ENCODE measurements at regions not wholly inside any gene's neighbourhood (a gene's known extent, or its start where the extent isn't known, plus 50 kb on each side); places are given as distances from the start of the nearest gene placed in this dataset.

GRCh38 chr2:2738276-2738675 is 407.2 kb upstream of the MYT1L start:
- H3K36me3 ChIP-seq (ENCODE audit: control insufficient read depth in 4 of 4, insufficient read depth in 3 of 4, low read depth in 1 of 4, low read length in 3 of 4), result no peaks in the 10 kb centered on the region
- no peak overlapping the region for H3K9ac ChIP-seq (ENCODE audit: low read depth in 1 of 2, low read length in 2 of 2)
- 82% methylated on average over 11 of the region's 11 CpGs for WGBS
- no peak for TF ChIP-seq FOXA1 (IDR thresholded peaks at IDR 0.05)
- no peak for TF ChIP-seq ZBTB33 (IDR thresholded peaks at IDR 0.05)
- TF ChIP-seq FOXA2 (IDR thresholded peaks at IDR 0.05), result no peak
- no peak for TF ChIP-seq MAX (IDR thresholded peaks at IDR 0.05)
- TF ChIP-seq RAD21 (IDR thresholded peaks at IDR 0.05), result no peak
- no peaks in the 10 kb centered on the region for H3K4me1 ChIP-seq (ENCODE audit: control insufficient read depth in 4 of 4, insufficient read depth in 4 of 4, low read length in 3 of 4)
- H3K27ac ChIP-seq (ENCODE audit: low read depth in 1 of 2, low read length in 2 of 2), result no peak overlapping the region
- no peaks in the 10 kb centered on the region for H3K27me3 ChIP-seq (ENCODE audit: control insufficient read depth in 4 of 4, insufficient read depth in 4 of 4, low read length in 3 of 4)
- H3K9me3 ChIP-seq (ENCODE audit: control insufficient read depth in 4 of 4, low read length in 3 of 4), result no peaks in the 10 kb centered on the region
- DNase-seq (ENCODE audit: low spot score), result no peak
- no peak overlapping the region for H3K4me3 ChIP-seq (ENCODE audit: low read depth in 1 of 3, low read length in 3 of 3)

- Histone ChIP-seq H3K4me3 (ENCODE audit: low read depth in 1 of 3, low read length in 3 of 3) (no peak overlapping the region), H3K27me3 (ENCODE audit: control insufficient read depth in 4 of 4, insufficient read depth in 4 of 4, low read length in 3 of 4) (no peaks in the 10 kb centered on the region), H3K4me1 (ENCODE audit: control insufficient read depth in 4 of 4, insufficient read depth in 4 of 4, low read length in 3 of 4) (no peaks in the 10 kb centered on the region), H3K36me3 (ENCODE audit: control insufficient read depth in 4 of 4, insufficient read depth in 3 of 4, low read depth in 1 of 4, low read length in 3 of 4) (no peaks in the 10 kb centered on the region), H3K9me3 (ENCODE audit: control insufficient read depth in 4 of 4, low read length in 3 of 4) (no peaks in the 10 kb centered on the region), H3K9ac (ENCODE audit: low read depth in 1 of 2, low read length in 2 of 2) (no peak overlapping the region), H3K27ac (ENCODE audit: low read depth in 1 of 2, low read length in 2 of 2) (no peak overlapping the region)
- WGBS, result 74% methylated on average over 7 of the region's 7 CpGs
- TF ChIP-seq GABPA (IDR thresholded peaks at IDR 0.05 in 1 of 2, conservative IDR thresholded peaks at IDR 0.05 in 1 of 2) (no peak), RXRA (IDR thresholded peaks at IDR 0.05) (no peak), MAX (IDR thresholded peaks at IDR 0.05) (no peak), JUND (IDR thresholded peaks at IDR 0.05) (no peak), YY1 (IDR thresholded peaks at IDR 0.05) (no peak), ZBTB33 (IDR thresholded peaks at IDR 0.05) (no peak), REST (IDR thresholded peaks at IDR 0.05) (no peak), EGR1 (IDR thresholded peaks at IDR 0.05; ENCODE audit: low read depth in 2 of 2) (no peak), HNF4A (conservative IDR thresholded peaks at IDR 0.05) (no peak), HNF4G (IDR thresholded peaks at IDR 0.05) (no peak), CTCF (IDR thresholded peaks at IDR 0.05; ENCODE audit: low read depth, low read length, missing input control) (no peak), TAF1 (conservative IDR thresholded peaks at IDR 0.05) (no peak), SP1 (IDR thresholded peaks at IDR 0.05) (no peak), NR2F2 (IDR thresholded peaks at IDR 0.05) (no peak)
- DNase-seq (ENCODE audit: low spot score), result no peak
Measured at GRCh38 chr2:2735041-2735440, 404.0 kb upstream of the MYT1L start.

Data from liver (tissue), 8 donors.